ENCODE measurements at regions not wholly inside any gene's neighbourhood (a gene's known extent, or its start where the extent isn't known, plus 50 kb on each side); places are given as distances from the start of the nearest gene placed in this dataset.
"Not testable (repeated sequence)": the region's sequence is repeated elsewhere in the genome, so short reads cannot be mapped to it uniquely, and the experiment has no call there.

DNA sequence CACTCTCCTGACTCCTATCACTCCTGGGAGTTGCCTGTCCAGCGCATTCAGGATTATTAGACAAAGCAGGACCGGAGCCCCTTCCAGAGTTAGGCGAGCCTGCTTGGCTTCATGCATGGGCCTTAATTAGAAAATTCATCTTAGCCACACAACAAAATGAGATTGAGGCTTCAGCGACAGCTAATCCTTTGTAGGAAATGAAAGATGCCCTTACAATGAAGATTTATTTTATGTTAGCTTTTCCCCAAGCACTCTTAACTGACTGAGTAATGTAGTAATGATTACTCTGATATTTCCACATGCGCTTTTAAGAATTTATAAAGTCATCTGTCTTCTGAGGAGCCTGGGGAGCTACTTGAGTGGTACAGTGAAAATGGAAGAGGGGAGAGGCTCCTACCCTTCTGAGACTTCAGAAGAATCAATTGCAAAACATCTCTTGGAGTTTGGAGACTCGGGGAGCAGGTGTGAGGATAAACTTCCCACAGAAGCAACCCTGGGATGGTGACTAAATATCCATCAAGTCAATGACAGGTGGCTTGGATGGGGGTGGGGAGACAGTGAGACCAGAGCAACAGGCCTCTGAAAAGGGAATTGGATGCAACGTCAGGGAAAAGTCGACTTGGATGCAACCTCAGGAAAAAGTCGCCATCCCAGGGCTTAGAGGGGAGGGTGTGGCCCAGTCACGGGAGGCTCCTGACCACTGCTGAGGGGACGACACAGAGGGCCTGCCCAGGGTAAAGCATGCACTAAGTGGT is 434.5 kb upstream of the B3GAT1 start:
- Histone ChIP-seq H3K9me3 (ENCODE audit: control insufficient read depth in 5 of 5, low read length in 5 of 5) (peaks cover 0 to 7% (median 0%) of the 10 kb centered on the region in 5 donors), H3K4me1 (ENCODE audit: control insufficient read depth in 5 of 5, insufficient read depth in 5 of 5, low read length in 5 of 5) (no peaks in the 10 kb centered on the region), H3K27me3 (ENCODE audit: control insufficient read depth in 5 of 5, insufficient read depth in 4 of 5, low read length in 5 of 5) (peaks cover 8 to 30% (median 22%) of the 10 kb centered on the region in 5 donors), H3K36me3 (ENCODE audit: control insufficient read depth in 5 of 5, insufficient read depth in 5 of 5, low read length in 5 of 5) (no peaks in the 10 kb centered on the region), H3K27ac (ENCODE audit: low read depth, low read length) (no peak overlapping the region), H3K4me3 (ENCODE audit: low read depth in 1 of 5, low read length in 5 of 5) (no peak overlapping the region), H3K9ac (ENCODE audit: low read length in 5 of 5) (no peak overlapping the region)

DNA sequence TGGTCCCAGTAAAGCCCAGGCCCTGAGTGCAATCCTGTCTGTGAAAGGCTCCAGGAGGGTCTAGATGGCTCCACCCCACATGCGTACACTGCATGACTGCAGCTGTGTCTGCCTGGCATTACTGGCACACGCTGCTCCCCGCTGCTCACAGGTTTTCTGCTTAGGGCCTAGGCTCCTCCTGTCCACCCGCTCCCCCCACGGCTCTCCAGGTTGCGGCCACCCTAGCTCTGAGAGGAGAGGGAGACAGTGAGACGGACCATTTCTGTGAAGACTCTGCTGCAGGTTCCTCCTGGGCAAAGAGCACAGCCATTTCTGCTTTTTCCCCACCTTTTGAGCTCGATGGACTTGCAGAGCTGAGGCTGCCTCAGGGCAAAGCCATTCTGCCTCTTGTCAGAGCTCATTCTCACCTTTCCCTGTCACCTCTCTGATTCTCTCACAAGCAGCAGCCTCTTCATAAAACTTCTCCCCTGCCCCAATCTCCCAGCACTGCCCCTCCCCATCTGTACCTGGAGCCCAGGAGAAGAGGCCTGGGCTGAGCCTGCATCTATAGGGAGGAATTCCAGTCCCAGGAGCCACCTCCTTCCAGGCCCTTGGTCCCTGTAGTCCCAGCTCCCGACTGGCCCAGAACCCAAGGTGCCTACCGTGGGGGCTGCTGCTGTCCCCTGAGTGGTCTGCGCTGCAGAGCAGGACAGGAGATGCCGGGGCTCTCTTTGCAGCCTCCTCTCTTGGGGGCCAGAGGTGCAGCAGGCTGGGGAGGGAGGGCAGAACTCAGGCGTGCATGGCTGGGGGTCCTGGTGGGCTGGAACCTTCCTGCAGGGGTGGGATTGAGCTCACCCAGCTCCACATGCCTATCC is 433.7 kb upstream of the B3GAT1 start:
- Histone ChIP-seq H3K27ac (ENCODE audit: low read depth, low read length) (no peak overlapping the region), H3K27me3 (ENCODE audit: control insufficient read depth in 5 of 5, insufficient read depth in 4 of 5, low read length in 5 of 5) (peaks cover 11 to 33% (median 25%) of the 10 kb centered on the region in 5 donors), H3K36me3 (ENCODE audit: control insufficient read depth in 5 of 5, insufficient read depth in 5 of 5, low read length in 5 of 5) (no peaks in the 10 kb centered on the region), H3K9ac (ENCODE audit: low read length in 5 of 5) (no peak overlapping the region), H3K4me1 (ENCODE audit: control insufficient read depth in 5 of 5, insufficient read depth in 5 of 5, low read length in 5 of 5) (no peaks in the 10 kb centered on the region), H3K9me3 (ENCODE audit: control insufficient read depth in 5 of 5, low read length in 5 of 5) (peaks cover 0 to 7% (median 0%) of the 10 kb centered on the region in 5 donors), H3K4me3 (ENCODE audit: low read depth in 1 of 5, low read length in 5 of 5) (no peak overlapping the region)

DNA sequence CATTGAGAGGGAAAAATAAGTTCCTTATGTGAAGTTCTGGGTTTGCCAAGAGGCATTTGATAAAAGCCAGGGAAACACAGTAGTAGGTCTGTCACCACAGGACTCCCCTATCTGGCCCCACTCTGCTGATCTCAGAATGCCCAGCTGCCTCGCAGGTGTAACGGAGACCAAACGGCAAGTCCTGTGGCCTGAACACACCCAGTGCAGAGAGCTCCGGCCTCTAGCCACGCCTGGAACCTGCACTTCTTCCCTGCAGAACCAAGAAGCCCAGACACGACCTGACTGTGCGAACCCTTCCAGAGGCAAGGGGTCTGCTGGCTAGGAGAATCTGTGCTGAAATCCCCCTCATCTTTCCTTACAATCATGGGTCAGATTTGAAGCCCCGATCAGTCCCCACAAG is 432.8 kb upstream of the B3GAT1 start:
- H3K9me3 ChIP-seq (ENCODE audit: control insufficient read depth in 5 of 5, low read length in 5 of 5): peaks cover 0 to 7% (median 0%) of the 10 kb centered on the region in 5 donors

DNA sequence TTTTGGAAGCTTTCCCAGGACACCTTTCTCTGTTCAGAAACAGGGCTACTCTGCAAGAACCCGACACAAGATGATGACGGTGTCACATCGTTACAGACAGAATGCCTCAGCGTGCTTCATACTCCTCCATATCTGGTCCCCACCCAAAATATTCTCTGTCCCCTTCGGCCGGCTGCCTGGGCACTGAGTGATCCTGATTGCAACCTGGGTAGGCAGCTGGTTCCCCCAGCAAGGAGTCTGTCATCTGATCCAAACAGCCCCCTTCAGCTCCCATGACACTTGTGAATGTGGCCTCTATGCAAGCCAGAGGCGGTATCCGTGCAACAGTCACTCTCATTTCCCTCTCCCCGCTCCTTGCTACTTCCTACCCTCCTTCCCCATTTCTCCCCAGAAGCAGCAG is 431.7 kb upstream of the B3GAT1 start:
- Histone ChIP-seq H3K4me1 (ENCODE audit: control insufficient read depth in 5 of 5, insufficient read depth in 5 of 5, low read length in 5 of 5) (no peaks in the 10 kb centered on the region), H3K9ac (ENCODE audit: low read length in 5 of 5) (no peak overlapping the region), H3K27ac (ENCODE audit: low read depth, low read length) (no peak overlapping the region), H3K4me3 (ENCODE audit: low read depth in 1 of 5, low read length in 5 of 5) (no peak overlapping the region), H3K9me3 (ENCODE audit: control insufficient read depth in 5 of 5, low read length in 5 of 5) (peaks cover 0 to 7% (median 0%) of the 10 kb centered on the region in 5 donors), H3K36me3 (ENCODE audit: control insufficient read depth in 5 of 5, insufficient read depth in 5 of 5, low read length in 5 of 5) (no peaks in the 10 kb centered on the region), H3K27me3 (ENCODE audit: control insufficient read depth in 5 of 5, insufficient read depth in 4 of 5, low read length in 5 of 5) (peaks cover 13 to 38% (median 31%) of the 10 kb centered on the region in 5 donors)

More for the DNA sequence above, 432.8 kb upstream of the B3GAT1 start:
- no peak overlapping the region for H3K9ac ChIP-seq (ENCODE audit: low read length in 5 of 5)
- no peak overlapping the region for H3K27ac ChIP-seq (ENCODE audit: low read depth, low read length)
- no peaks in the 10 kb centered on the region for H3K36me3 ChIP-seq (ENCODE audit: control insufficient read depth in 5 of 5, insufficient read depth in 5 of 5, low read length in 5 of 5)
- H3K27me3 ChIP-seq (ENCODE audit: control insufficient read depth in 5 of 5, insufficient read depth in 4 of 5, low read length in 5 of 5): peaks cover 13 to 38% (median 31%) of the 10 kb centered on the region in 5 donors
- no peak overlapping the region for H3K4me3 ChIP-seq (ENCODE audit: low read depth in 1 of 5, low read length in 5 of 5)
- H3K4me1 ChIP-seq (ENCODE audit: control insufficient read depth in 5 of 5, insufficient read depth in 5 of 5, low read length in 5 of 5): no peaks in the 10 kb centered on the region

DNA sequence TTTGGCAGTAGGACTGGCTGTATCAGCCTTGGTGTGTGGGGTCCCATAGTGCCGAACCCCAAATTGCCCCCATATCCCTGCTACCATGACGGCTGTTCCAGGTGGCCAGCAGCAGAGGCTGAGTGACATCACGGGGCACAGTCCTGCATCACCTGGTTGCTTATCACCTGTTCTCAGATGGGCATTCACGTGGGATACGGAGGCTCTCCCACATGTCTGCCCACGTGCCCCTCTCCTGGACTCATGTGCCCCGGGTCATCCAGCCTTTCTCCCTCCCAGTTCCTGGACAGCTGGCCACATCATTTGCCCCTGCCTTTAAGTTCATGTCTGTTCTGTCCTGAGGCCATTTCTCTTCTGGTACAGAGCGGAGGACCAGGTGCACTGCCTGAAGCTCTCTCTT is 431.0 kb upstream of the B3GAT1 start:
- H3K27ac ChIP-seq (ENCODE audit: low read depth, low read length): no peak overlapping the region
- no peak overlapping the region for H3K9ac ChIP-seq (ENCODE audit: low read length in 5 of 5)
- no peaks in the 10 kb centered on the region for H3K4me1 ChIP-seq (ENCODE audit: control insufficient read depth in 5 of 5, insufficient read depth in 5 of 5, low read length in 5 of 5)
- H3K4me3 ChIP-seq (ENCODE audit: low read depth in 1 of 5, low read length in 5 of 5): no peak overlapping the region
- H3K9me3 ChIP-seq (ENCODE audit: control insufficient read depth in 5 of 5, low read length in 5 of 5): peaks cover 0 to 4% (median 0%) of the 10 kb centered on the region in 5 donors
- peaks cover 13 to 38% (median 31%) of the 10 kb centered on the region in 5 donors for H3K27me3 ChIP-seq (ENCODE audit: control insufficient read depth in 5 of 5, insufficient read depth in 4 of 5, low read length in 5 of 5)
- H3K36me3 ChIP-seq (ENCODE audit: control insufficient read depth in 5 of 5, insufficient read depth in 5 of 5, low read length in 5 of 5): no peaks in the 10 kb centered on the region

DNA sequence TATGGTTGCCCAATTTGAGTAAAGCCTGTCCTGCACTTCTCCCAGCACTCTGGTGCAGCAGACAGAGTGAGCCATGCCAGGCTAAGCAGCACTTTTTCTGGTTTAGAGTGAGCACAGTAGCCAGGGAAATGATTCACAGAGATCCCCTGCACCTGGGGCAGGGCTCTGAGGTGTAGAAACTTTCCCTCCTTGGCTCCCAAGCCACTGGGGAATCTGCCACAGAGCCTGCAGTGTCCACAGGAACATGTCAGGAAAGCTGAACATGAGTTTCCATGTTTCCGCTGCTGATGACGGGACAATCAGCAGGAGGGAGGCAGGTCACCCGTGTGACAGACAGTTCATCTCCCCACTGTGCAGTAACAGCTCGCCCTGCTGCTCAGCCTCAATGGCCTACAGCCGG is 429.9 kb upstream of the B3GAT1 start:
- Histone ChIP-seq H3K9ac (ENCODE audit: low read length in 5 of 5) (no peak overlapping the region), H3K36me3 (ENCODE audit: control insufficient read depth in 5 of 5, insufficient read depth in 5 of 5, low read length in 5 of 5) (no peaks in the 10 kb centered on the region), H3K27ac (ENCODE audit: low read depth, low read length) (no peak overlapping the region)

DNA sequence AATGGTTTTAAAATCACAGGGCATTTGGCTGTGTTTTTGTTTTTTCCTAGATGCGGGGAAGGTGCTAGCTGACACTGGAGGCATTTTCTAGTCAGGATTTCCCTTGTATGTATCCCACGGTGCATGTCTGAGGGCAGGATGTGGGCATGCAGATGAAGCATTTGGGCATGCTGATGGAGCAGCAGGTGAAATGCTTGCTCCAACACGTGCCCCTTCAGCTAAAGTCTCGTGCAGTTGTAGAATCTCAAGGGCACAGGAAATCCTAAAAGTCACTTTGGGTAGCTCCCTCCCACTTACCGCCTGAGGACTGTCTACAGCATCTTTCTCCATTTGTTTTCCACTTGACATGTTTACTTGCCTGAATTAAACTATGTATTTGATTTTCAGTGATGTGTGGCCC is 429.4 kb upstream of the B3GAT1 start:
- H3K9ac ChIP-seq (ENCODE audit: low read length in 5 of 5): no peak overlapping the region
- H3K4me1 ChIP-seq (ENCODE audit: control insufficient read depth in 5 of 5, insufficient read depth in 5 of 5, low read length in 5 of 5): no peaks in the 10 kb centered on the region
- no peaks in the 10 kb centered on the region for H3K36me3 ChIP-seq (ENCODE audit: control insufficient read depth in 5 of 5, insufficient read depth in 5 of 5, low read length in 5 of 5)
- peaks cover 13 to 39% (median 30%) of the 10 kb centered on the region in 5 donors for H3K27me3 ChIP-seq (ENCODE audit: control insufficient read depth in 5 of 5, insufficient read depth in 4 of 5, low read length in 5 of 5)
- H3K4me3 ChIP-seq (ENCODE audit: low read depth in 1 of 5, low read length in 5 of 5): no peak overlapping the region
- peaks cover 0 to 4% (median 0%) of the 10 kb centered on the region in 5 donors for H3K9me3 ChIP-seq (ENCODE audit: control insufficient read depth in 5 of 5, low read length in 5 of 5)
- H3K27ac ChIP-seq (ENCODE audit: low read depth, low read length): no peak overlapping the region

More for the DNA sequence above, 429.9 kb upstream of the B3GAT1 start:
- peaks cover 13 to 39% (median 32%) of the 10 kb centered on the region in 5 donors for H3K27me3 ChIP-seq (ENCODE audit: control insufficient read depth in 5 of 5, insufficient read depth in 4 of 5, low read length in 5 of 5)
- no peak overlapping the region for H3K4me3 ChIP-seq (ENCODE audit: low read depth in 1 of 5, low read length in 5 of 5)
- H3K4me1 ChIP-seq (ENCODE audit: control insufficient read depth in 5 of 5, insufficient read depth in 5 of 5, low read length in 5 of 5): no peaks in the 10 kb centered on the region
- peaks cover 0 to 4% (median 0%) of the 10 kb centered on the region in 5 donors for H3K9me3 ChIP-seq (ENCODE audit: control insufficient read depth in 5 of 5, low read length in 5 of 5)

- H3K27me3 ChIP-seq (ENCODE audit: control insufficient read depth in 5 of 5, insufficient read depth in 4 of 5, low read length in 5 of 5): peaks cover 13 to 39% (median 30%) of the 10 kb centered on the region in 5 donors
- H3K36me3 ChIP-seq (ENCODE audit: control insufficient read depth in 5 of 5, insufficient read depth in 5 of 5, low read length in 5 of 5): no peaks in the 10 kb centered on the region
- H3K4me1 ChIP-seq (ENCODE audit: control insufficient read depth in 5 of 5, insufficient read depth in 5 of 5, low read length in 5 of 5): no peaks in the 10 kb centered on the region
Observed at GRCh38 chr11:134840945-134841344, 428.9 kb upstream of the B3GAT1 start.

DNA sequence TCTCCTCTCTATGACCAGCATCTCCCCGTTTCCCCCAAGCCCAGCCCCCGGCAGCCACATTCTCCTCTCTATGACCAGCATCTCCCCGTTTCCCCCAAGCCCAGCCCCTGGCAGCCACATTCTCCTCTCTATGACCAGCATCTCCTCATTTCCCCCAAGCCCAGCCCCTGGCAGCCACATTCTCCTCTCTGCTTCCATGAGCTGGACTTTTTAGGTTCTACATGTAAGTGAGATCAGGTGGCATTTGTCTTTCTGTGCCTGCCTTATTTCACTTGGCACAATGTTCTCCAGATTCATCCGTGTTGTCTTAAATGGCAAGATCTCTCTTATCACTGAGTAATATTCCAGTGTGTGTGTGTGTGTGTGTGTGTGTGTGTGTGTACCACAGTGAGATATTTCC is 428.1 kb upstream of the B3GAT1 start:
- peaks cover 13 to 39% (median 27%) of the 10 kb centered on the region in 5 donors for H3K27me3 ChIP-seq (ENCODE audit: control insufficient read depth in 5 of 5, insufficient read depth in 4 of 5, low read length in 5 of 5)
- not testable (repeated sequence) for H3K36me3 ChIP-seq (ENCODE audit: control insufficient read depth in 5 of 5, insufficient read depth in 5 of 5, low read length in 5 of 5); H3K9me3 ChIP-seq (ENCODE audit: control insufficient read depth in 5 of 5, low read length in 5 of 5); H3K4me3 ChIP-seq (ENCODE audit: low read depth in 1 of 5, low read length in 5 of 5); H3K9ac ChIP-seq (ENCODE audit: low read length in 5 of 5); H3K27ac ChIP-seq (ENCODE audit: low read depth, low read length); H3K4me1 ChIP-seq (ENCODE audit: control insufficient read depth in 5 of 5, insufficient read depth in 5 of 5, low read length in 5 of 5)

More at GRCh38 chr11:134840945-134841344, 428.9 kb upstream of the B3GAT1 start:
- Histone ChIP-seq H3K27ac (ENCODE audit: low read depth, low read length) (no peak overlapping the region), H3K9ac (ENCODE audit: low read length in 5 of 5) (no peak overlapping the region), H3K9me3 (ENCODE audit: control insufficient read depth in 5 of 5, low read length in 5 of 5) (peaks cover 0 to 4% (median 0%) of the 10 kb centered on the region in 5 donors), H3K4me3 (ENCODE audit: low read depth in 1 of 5, low read length in 5 of 5) (no peak overlapping the region)

DNA sequence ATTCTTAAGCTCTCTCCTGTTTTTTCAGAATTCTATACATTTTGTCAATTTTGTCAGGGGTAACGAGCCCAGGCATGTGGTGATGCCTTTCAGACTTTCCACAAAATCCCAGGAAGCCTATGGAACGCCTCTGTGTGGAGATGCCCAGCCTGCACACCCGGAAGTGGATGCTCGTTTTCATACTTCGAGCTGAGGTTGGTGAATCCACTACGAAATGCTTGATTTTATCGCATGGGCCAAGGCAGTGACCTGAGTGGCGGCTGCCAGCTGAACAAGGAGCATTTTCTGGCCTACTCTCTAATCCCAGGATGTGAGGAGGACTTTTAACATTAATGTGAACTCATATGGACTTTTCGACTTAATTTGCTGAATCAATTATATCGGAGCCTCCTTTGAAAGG is 426.7 kb upstream of the B3GAT1 start:
- Histone ChIP-seq H3K9me3 (ENCODE audit: control insufficient read depth in 5 of 5, low read length in 5 of 5) (peaks cover 0 to 4% (median 0%) of the 10 kb centered on the region in 5 donors), H3K9ac (ENCODE audit: low read length in 5 of 5) (no peak overlapping the region), H3K27me3 (ENCODE audit: control insufficient read depth in 5 of 5, insufficient read depth in 4 of 5, low read length in 5 of 5) (peaks cover 13 to 29% (median 27%) of the 10 kb centered on the region in 5 donors), H3K4me1 (ENCODE audit: control insufficient read depth in 5 of 5, insufficient read depth in 5 of 5, low read length in 5 of 5) (no peaks in the 10 kb centered on the region), H3K27ac (ENCODE audit: low read depth, low read length) (no peak overlapping the region), H3K36me3 (ENCODE audit: control insufficient read depth in 5 of 5, insufficient read depth in 5 of 5, low read length in 5 of 5) (no peaks in the 10 kb centered on the region), H3K4me3 (ENCODE audit: low read depth in 1 of 5, low read length in 5 of 5) (no peak overlapping the region)
